DND-41 (cell line): ENCODE measurements at regions not wholly inside any gene's neighbourhood (a gene's known extent, or its start where the extent isn't known, plus 50 kb on each side); places are given as distances from the start of the nearest gene placed in this dataset.

Source experiments
- ATAC-seq: fragments of 200-7000 bp; cut with Tn5 transposase; 3 replicates; pipeline ENCODE4 v1.9.1; 2021; ENCODE audit warnings: low read depth; ENCODE audit not compliant: insufficient read depth
- DNase-seq: peaks from one replicate; pipeline ENCODE4 v3.0.0-alpha.2; 2020
- H2AFZ ChIP-seq: 2 replicates; pipeline ENCODE4 v1.6.0; 2012; ENCODE audit warnings: low read depth, low read length
- H3K27ac ChIP-seq: 2 replicates; pipeline ENCODE4 v1.5.1; 2012; ENCODE audit warnings: low read length, inconsistent platforms
- H3K27me3 ChIP-seq: fragments of 200-600 bp; sonication (generic); 2 replicates; pipeline ENCODE4 v1.6.0; 2012; ENCODE audit warnings: low read length, mild to moderate bottlenecking, inconsistent platforms; ENCODE audit not compliant: insufficient read depth, poor library complexity
- H3K36me3 ChIP-seq: 2 replicates; pipeline ENCODE4 v1.5.1; 2012; ENCODE audit warnings: low read length, inconsistent platforms; ENCODE audit not compliant: insufficient read depth
- H3K4me1 ChIP-seq: 2 replicates; pipeline ENCODE4 v1.5.1; 2012; ENCODE audit warnings: mild to moderate bottlenecking, low read length; ENCODE audit not compliant: insufficient read depth
- H3K4me2 ChIP-seq: 2 replicates; pipeline ENCODE4 v1.6.0; 2012; ENCODE audit warnings: mild to moderate bottlenecking, moderate library complexity, low read length, inconsistent platforms; ENCODE audit not compliant: insufficient read depth
- H3K4me3 ChIP-seq, 2 experiments: fragments of 200-600 bp in 1 of 2; shearing (Covaris generic) in 1 of 2; 2 replicates each; pipeline ENCODE4 v1.5.1; 2012 to 2016; ENCODE audit warnings: inconsistent platforms in 2 of 2, low read length in 2 of 2, mild to moderate bottlenecking in 2 of 2, low read depth in 1 of 2, moderate library complexity in 1 of 2
- H3K79me2 ChIP-seq: 2 replicates; pipeline ENCODE4 v1.6.0; 2012; ENCODE audit warnings: low read length, inconsistent platforms; ENCODE audit not compliant: insufficient read depth
- H3K9ac ChIP-seq: 2 replicates; pipeline ENCODE4 v1.6.0; 2012; ENCODE audit warnings: low read depth, mild to moderate bottlenecking, inconsistent platforms, low read length, moderate library complexity
- H3K9me3 ChIP-seq: 2 replicates; pipeline ENCODE4 v1.5.1; 2012; ENCODE audit warnings: low read length, moderate library complexity, mild to moderate bottlenecking, inconsistent platforms; ENCODE audit not compliant: insufficient read depth, severe bottlenecking
- H4K20me1 ChIP-seq: 2 replicates; pipeline ENCODE4 v1.6.0; 2012; ENCODE audit warnings: low read length; ENCODE audit not compliant: insufficient read depth
- EZH2 ChIP-seq: IDR thresholded peaks from 3 replicates; pipeline ENCODE4 v1.6.1; 2012; ENCODE audit warnings: borderline replicate concordance, low read depth, mild to moderate bottlenecking, moderate library complexity, low read length, inconsistent platforms; ENCODE audit not compliant: severe bottlenecking
- TF ChIP-seq, protein P1 (sequence below): IDR thresholded peaks from 2 replicates; pipeline ENCODE4 v1.5.1; 2012; ENCODE audit warnings: borderline replicate concordance, low read length, moderate library complexity, mild to moderate bottlenecking; ENCODE audit not compliant: poor library complexity, severe bottlenecking; ENCODE audit errors: extremely low read depth

DNA sequence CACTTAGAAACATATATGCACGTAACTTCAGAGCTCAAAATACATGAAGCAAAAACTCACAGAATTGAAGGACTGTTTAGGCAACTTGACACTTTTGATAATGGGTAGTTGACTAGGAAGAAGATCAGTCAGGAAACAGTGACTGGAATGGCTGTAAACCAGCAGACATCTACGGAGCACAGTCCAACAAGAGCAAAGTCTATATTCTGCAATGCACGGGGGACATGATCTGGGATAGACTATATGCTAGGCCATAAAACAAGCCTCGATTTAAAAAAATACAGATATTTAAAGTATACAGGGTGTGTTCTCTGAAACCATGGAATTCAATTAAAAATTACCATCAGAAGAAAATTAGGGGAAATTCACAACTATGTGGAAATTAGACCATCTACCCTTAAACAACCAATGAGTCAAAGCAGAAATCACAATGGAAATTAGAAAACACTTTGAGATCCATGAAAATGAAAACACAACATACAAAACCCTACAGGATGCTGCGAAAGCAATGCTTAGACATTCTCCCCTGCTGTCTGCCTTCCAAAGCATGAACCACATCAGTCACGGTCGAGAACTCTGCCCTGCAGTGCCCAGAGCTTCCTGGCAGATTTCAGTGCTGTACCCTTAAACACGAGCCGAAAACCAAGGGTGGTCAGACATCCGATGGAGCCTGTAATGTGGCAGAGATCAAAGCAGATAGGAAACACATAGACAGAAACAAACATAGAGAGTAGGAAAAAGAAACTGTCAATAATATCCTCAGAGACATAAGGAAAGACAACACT lies 651.9 kb upstream of the HS6ST1 start:
- peaks cover 14% of the 10 kb centered on the region for H3K4me1 ChIP-seq
- TF ChIP-seq, protein P1, sequence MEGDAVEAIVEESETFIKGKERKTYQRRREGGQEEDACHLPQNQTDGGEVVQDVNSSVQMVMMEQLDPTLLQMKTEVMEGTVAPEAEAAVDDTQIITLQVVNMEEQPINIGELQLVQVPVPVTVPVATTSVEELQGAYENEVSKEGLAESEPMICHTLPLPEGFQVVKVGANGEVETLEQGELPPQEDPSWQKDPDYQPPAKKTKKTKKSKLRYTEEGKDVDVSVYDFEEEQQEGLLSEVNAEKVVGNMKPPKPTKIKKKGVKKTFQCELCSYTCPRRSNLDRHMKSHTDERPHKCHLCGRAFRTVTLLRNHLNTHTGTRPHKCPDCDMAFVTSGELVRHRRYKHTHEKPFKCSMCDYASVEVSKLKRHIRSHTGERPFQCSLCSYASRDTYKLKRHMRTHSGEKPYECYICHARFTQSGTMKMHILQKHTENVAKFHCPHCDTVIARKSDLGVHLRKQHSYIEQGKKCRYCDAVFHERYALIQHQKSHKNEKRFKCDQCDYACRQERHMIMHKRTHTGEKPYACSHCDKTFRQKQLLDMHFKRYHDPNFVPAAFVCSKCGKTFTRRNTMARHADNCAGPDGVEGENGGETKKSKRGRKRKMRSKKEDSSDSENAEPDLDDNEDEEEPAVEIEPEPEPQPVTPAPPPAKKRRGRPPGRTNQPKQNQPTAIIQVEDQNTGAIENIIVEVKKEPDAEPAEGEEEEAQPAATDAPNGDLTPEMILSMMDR, result no peak
- no peak for TF ChIP-seq EZH2
- H3K79me2 ChIP-seq, result no peaks in the 10 kb centered on the region
- DNase-seq (peak; percentile 80), ATAC-seq (peak; percentile 100)
- no peaks in the 10 kb centered on the region for H3K27me3 ChIP-seq
- no peak overlapping the region for H3K4me3 ChIP-seq
- no peaks in the 10 kb centered on the region for H3K36me3 ChIP-seq
- no peak overlapping the region for H2AFZ ChIP-seq
- H4K20me1 ChIP-seq, result no peaks in the 10 kb centered on the region
- H3K9ac ChIP-seq, result no peak overlapping the region
- peak overlapping the region; percentile 24; the same call in 1 of the 2 replicates for H3K4me2 ChIP-seq
- H3K27ac ChIP-seq, result no peak overlapping the region
- H3K9me3 ChIP-seq, result no peaks in the 10 kb centered on the region

DNA sequence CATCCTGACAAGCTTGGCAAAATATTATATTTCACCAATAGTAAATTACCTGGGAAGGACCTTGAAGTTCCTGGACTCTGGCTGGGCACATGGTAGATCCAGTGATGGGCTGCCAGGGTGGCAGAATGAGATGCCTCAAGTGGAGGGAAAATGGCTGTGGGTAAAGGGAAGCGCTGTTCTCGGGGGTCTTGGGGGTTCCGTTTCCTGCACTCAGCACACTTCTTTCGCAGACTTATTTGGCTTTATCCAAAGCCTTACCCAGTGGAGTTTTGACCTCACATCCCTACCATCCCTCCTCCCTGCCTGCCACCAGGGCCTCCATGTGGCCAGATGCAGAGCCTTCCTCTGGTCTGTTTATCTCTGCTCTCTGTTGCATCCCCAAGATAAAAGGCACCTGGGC lies 654.9 kb upstream of the HS6ST1 start:
- TF ChIP-seq EZH2, result no peak
- TF ChIP-seq, protein P1, result no peak
- Histone ChIP-seq H3K4me2 (no peak overlapping the region), H3K9ac (no peak overlapping the region), H3K36me3 (no peaks in the 10 kb centered on the region), H3K27me3 (no peaks in the 10 kb centered on the region), H2AFZ (no peak overlapping the region), H3K4me1 (peaks cover 14% of the 10 kb centered on the region), H3K9me3 (no peaks in the 10 kb centered on the region), H3K27ac (no peak overlapping the region), H4K20me1 (no peaks in the 10 kb centered on the region), H3K79me2 (no peaks in the 10 kb centered on the region), H3K4me3 (no peak overlapping the region)
- DNase-seq, result no peak
- ATAC-seq, result no peak

GRCh38 chr2:128978212-128978611 lies 659.5 kb upstream of the HS6ST1 start:
- Histone ChIP-seq H3K4me3 (no peak overlapping the region), H3K9ac (no peak overlapping the region), H3K27me3 (no peaks in the 10 kb centered on the region), H3K27ac (no peak overlapping the region), H2AFZ (no peak overlapping the region), H3K9me3 (no peaks in the 10 kb centered on the region), H4K20me1 (no peaks in the 10 kb centered on the region), H3K36me3 (no peaks in the 10 kb centered on the region), H3K79me2 (no peaks in the 10 kb centered on the region), H3K4me1 (no peaks in the 10 kb centered on the region), H3K4me2 (no peak overlapping the region)
- TF ChIP-seq, protein P1, result no peak
- no peak for TF ChIP-seq EZH2
- DNase-seq, result no peak
- ATAC-seq, result 0 out of 3 replicates have a peak, but pooled peaks have one; percentile 35
